Mesothelial cell of epicardium (in vitro differentiated cells): ENCODE measurements at regions not wholly inside any gene's neighbourhood (a gene's known extent, or its start where the extent isn't known, plus 50 kb on each side); places are given as distances from the start of the nearest gene placed in this dataset.

Source experiments
- DNase-seq, 2 experiments: peaks; one replicate each; pipeline ENCODE4 v3.0.0; 2021; ENCODE audit warnings: low spot score in 2 of 2; ENCODE audit not compliant: unreplicated experiment in 2 of 2
- H3K27ac Mint-ChIP-seq: 2 replicates; pipeline ENCODE4 v1.8.0; 2021; ENCODE audit warnings: mixed read lengths
- H3K27me3 Mint-ChIP-seq: 2 replicates; pipeline ENCODE4 v1.8.0; 2021; ENCODE audit warnings: low read depth, mixed read lengths
- H3K36me3 Mint-ChIP-seq: 2 replicates; pipeline ENCODE4 v1.8.0; 2021; ENCODE audit warnings: mixed read lengths
- H3K4me1 Mint-ChIP-seq: 2 replicates; pipeline ENCODE4 v1.8.0; 2021; ENCODE audit warnings: mixed read lengths
- H3K4me3 Mint-ChIP-seq: 2 replicates; pipeline ENCODE4 v1.8.0; 2021; ENCODE audit warnings: mild to moderate bottlenecking, moderate library complexity, mixed read lengths
- H3K9me3 Mint-ChIP-seq: 2 replicates; pipeline ENCODE4 v1.8.0; 2021; ENCODE audit warnings: mixed read lengths
- TF ChIP-seq, protein P1 (sequence below): fragments of 200-600 bp; sonication (generic); IDR thresholded peaks from one replicate; pipeline ENCODE4 v1.5.0; 2021; ENCODE audit warnings: antibody characterized with exemption; ENCODE audit not compliant: unreplicated experiment

DNA sequence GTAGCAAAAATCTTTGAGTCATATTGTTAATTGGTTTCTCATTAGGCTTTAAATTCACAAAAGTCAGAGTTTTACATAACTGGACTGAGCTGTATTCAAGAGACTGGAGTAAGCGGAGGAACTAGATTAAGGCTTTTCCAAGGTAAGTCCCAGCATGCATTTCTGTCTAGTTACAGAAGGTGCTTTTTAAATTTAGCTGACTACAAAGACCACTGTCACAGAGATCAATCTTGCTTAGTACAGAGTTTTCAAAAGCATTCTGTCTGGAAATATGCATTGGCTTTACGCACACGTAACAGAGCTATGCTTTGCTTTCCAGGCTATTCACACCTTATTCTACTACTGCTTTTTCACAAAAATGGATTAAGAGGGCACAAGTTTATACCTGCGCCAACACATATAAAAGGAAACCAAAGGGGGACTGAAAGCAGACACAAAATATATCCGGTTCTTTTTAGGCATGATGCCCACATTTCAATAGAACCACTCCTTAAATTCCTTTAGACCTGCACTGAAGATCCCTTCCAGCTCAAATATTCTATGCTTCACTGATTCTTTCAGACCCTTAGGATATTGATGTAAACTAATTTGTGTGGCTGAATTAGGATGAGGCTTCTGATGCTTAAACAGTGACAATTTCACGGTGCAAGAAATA is 560.7 kb upstream of the CRIM1 start:
- H3K9me3 Mint-ChIP-seq: peaks cover 9% of the 10 kb centered on the region
- H3K27ac Mint-ChIP-seq: peak overlapping the region; percentile 74

GRCh38 chr2:35790292-35790691 is 565.3 kb upstream of the CRIM1 start:
- no peak overlapping the region for H3K4me3 Mint-ChIP-seq
- H3K27ac Mint-ChIP-seq: no peak overlapping the region
- no peaks in the 10 kb centered on the region for H3K36me3 Mint-ChIP-seq
- DNase-seq: no peak
- H3K9me3 Mint-ChIP-seq: peaks cover 26% of the 10 kb centered on the region
- no peaks in the 10 kb centered on the region for H3K27me3 Mint-ChIP-seq
- TF ChIP-seq, protein P1, sequence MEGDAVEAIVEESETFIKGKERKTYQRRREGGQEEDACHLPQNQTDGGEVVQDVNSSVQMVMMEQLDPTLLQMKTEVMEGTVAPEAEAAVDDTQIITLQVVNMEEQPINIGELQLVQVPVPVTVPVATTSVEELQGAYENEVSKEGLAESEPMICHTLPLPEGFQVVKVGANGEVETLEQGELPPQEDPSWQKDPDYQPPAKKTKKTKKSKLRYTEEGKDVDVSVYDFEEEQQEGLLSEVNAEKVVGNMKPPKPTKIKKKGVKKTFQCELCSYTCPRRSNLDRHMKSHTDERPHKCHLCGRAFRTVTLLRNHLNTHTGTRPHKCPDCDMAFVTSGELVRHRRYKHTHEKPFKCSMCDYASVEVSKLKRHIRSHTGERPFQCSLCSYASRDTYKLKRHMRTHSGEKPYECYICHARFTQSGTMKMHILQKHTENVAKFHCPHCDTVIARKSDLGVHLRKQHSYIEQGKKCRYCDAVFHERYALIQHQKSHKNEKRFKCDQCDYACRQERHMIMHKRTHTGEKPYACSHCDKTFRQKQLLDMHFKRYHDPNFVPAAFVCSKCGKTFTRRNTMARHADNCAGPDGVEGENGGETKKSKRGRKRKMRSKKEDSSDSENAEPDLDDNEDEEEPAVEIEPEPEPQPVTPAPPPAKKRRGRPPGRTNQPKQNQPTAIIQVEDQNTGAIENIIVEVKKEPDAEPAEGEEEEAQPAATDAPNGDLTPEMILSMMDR: no peak
- peaks cover 11% of the 10 kb centered on the region for H3K4me1 Mint-ChIP-seq

More for the DNA sequence above, 560.7 kb upstream of the CRIM1 start:
- Mint-ChIP-seq H3K36me3 (no peaks in the 10 kb centered on the region), H3K27me3 (no peaks in the 10 kb centered on the region), H3K4me3 (no peak overlapping the region), H3K4me1 (peaks cover 13% of the 10 kb centered on the region)
- TF ChIP-seq, protein P1: no peak
- DNase-seq: no peak

DNA sequence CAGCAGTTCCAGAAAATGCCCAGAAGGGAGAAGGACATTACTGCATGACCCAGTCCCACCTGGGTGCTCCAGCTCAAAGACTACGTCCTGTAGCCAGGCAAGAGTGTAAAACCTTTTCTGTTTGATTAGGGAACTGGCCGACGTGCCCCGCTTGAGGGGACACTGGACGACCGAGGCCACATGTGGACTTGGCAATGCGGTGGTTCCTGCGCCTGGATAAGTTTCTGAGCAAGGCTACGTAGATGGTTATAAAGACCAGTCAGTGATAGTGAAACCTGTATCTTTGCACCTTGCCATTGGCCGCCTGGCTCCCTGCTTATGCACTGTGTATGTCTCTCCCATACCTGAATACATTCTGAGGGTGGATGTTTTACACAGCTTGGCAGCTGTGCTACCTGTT is 567.0 kb upstream of the CRIM1 start:
- no peaks in the 10 kb centered on the region for H3K27me3 Mint-ChIP-seq
- TF ChIP-seq, protein P1: no peak
- peaks cover 2% of the 10 kb centered on the region for H3K4me1 Mint-ChIP-seq
- H3K4me3 Mint-ChIP-seq: no peak overlapping the region
- H3K9me3 Mint-ChIP-seq: peaks cover 26% of the 10 kb centered on the region
- H3K36me3 Mint-ChIP-seq: no peaks in the 10 kb centered on the region
- no peak for DNase-seq
- no peak overlapping the region for H3K27ac Mint-ChIP-seq

GRCh38 chr2:35787302-35788031 is 568.1 kb upstream of the CRIM1 start:
- no peaks in the 10 kb centered on the region for H3K4me1 Mint-ChIP-seq

DNA sequence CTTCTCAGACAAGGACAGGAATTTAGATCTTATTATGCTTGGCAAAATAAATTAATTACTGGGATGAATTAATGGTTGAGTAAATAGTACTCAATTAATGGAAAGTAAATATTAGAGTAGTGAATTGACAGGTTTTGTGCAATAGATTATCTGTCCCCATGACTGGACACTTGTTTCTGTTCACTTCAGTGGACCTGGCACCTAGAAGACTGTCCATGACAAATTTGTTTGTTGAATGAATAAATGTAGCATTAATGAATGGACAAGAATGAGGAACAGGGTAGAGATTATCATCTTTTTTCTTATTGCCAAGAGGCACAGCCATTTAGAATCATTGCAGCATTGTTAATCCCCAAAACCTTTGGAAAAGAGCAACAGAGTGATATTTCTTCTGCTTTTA is 570.0 kb upstream of the CRIM1 start:
- Mint-ChIP-seq H3K36me3 (no peaks in the 10 kb centered on the region), H3K27me3 (no peaks in the 10 kb centered on the region), H3K9me3 (peaks cover 26% of the 10 kb centered on the region), H3K27ac (no peak overlapping the region), H3K4me1 (no peaks in the 10 kb centered on the region), H3K4me3 (no peak overlapping the region)
- TF ChIP-seq, protein P1: no peak
- DNase-seq: no peak

More at GRCh38 chr2:35787302-35788031, 568.1 kb upstream of the CRIM1 start:
- Mint-ChIP-seq H3K36me3 (no peaks in the 10 kb centered on the region), H3K27ac (no peak overlapping the region), H3K9me3 (peaks cover 26% of the 10 kb centered on the region), H3K27me3 (no peaks in the 10 kb centered on the region), H3K4me3 (no peak overlapping the region)
- no peak for DNase-seq
- TF ChIP-seq, protein P1: no peak
